ENCODE measurements at regions not wholly inside any gene's neighbourhood (a gene's known extent, or its start where the extent isn't known, plus 50 kb on each side); places are given as distances from the start of the nearest gene placed in this dataset.

DNA sequence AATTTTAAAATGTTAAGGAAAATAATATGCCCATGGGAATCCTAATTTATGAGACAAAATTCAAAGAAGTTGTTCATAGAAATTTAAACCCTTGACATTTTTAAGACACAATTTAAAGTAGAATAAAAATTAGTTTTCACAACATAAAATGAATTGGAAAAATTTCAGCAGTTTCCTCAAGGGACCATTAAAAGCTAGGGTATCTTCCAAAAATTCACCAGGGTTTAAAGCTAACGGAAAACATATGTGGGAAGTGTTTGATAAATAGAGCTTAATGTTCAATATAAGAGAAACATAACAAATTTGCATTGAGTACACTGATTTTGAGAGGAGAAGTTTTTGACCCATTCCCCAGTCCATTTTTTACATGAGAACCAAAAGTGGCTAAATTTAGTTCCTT lies 228.9 kb upstream of the TTC29 start:
- Histone ChIP-seq H3K27me3 (ENCODE audit: control insufficient read depth, insufficient read depth, low read length) (no peaks in the 10 kb centered on the region), H3K36me3 (ENCODE audit: control insufficient read depth, insufficient read depth, low read length) (no peaks in the 10 kb centered on the region), H3K4me3 (ENCODE audit: low read depth, low read length) (no peak overlapping the region)
- ChIA-PET POLR2A (no interaction called here), CTCF (no interaction called here)
- no peak for DNase-seq (ENCODE audit: low read depth)
- TF ChIP-seq, protein P1, sequence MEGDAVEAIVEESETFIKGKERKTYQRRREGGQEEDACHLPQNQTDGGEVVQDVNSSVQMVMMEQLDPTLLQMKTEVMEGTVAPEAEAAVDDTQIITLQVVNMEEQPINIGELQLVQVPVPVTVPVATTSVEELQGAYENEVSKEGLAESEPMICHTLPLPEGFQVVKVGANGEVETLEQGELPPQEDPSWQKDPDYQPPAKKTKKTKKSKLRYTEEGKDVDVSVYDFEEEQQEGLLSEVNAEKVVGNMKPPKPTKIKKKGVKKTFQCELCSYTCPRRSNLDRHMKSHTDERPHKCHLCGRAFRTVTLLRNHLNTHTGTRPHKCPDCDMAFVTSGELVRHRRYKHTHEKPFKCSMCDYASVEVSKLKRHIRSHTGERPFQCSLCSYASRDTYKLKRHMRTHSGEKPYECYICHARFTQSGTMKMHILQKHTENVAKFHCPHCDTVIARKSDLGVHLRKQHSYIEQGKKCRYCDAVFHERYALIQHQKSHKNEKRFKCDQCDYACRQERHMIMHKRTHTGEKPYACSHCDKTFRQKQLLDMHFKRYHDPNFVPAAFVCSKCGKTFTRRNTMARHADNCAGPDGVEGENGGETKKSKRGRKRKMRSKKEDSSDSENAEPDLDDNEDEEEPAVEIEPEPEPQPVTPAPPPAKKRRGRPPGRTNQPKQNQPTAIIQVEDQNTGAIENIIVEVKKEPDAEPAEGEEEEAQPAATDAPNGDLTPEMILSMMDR (IDR thresholded peaks at IDR 0.05; ENCODE audit: insufficient read depth, low read depth, low read length), result no peak

DNA sequence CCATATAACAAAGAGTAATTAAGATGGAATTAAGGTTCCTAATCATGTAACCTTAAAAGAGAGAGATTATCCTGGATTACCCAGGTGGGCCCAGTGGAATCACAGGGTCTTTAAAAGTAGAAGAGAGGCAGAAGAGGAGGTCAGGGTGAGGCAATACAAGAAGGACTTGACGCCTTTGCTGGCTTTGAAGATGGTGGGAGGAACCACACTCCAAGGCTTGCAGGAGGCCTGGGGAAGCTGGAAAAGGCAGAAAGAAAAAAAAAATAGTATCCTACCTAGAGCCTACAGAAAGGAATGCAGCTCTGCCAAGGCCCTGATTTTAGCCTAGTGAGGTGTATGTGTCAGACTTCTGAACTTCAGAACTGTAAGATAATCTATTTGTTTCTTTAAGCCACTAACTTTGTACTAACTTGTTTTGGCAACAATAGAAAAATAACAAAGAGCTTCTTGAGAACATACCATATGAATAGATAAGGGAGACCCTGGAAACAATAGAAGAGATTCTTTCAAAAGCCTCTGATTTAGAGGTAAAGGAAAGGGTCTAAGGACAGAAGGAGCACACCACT lies 229.9 kb upstream of the TTC29 start:
- POLR2A ChIA-PET, result no interaction called here
- H3K4me3 ChIP-seq (ENCODE audit: low read depth, low read length), result no peak overlapping the region
- no peaks in the 10 kb centered on the region for H3K27me3 ChIP-seq (ENCODE audit: control insufficient read depth, insufficient read depth, low read length)
- no peak for DNase-seq (ENCODE audit: low read depth)
- no peaks in the 10 kb centered on the region for H3K36me3 ChIP-seq (ENCODE audit: control insufficient read depth, insufficient read depth, low read length)
- CTCF ChIA-PET, result interaction anchor here (0.6 kb wide), 1 partner anchor 395 kb away, joined by 3 read pairs; no protein-coding TSS in a partner anchor
- TF ChIP-seq, protein P1 (IDR thresholded peaks at IDR 0.05; ENCODE audit: insufficient read depth, low read depth, low read length), result no peak

DNA sequence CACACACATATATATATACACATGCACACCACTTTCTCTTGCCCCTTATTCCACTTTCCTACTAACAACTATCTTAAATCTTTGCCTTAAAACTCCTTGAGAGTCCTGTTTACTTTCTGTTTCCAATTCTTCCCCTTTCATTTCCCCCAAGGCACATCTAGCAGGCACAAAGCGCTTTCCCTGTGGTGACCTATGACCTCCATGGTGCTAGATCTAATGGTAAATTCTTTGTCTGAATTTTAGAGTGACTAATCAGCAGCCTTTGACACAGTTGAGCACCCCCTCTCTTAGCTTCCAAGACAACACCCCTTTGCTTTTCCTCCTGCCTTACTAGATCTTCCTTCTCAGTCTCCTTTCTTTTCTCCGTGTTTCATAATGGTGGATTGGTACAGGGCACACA lies 236.4 kb upstream of the TTC29 start:
- no peaks in the 10 kb centered on the region for H3K27me3 ChIP-seq (ENCODE audit: control insufficient read depth, insufficient read depth, low read length)
- TF ChIP-seq, protein P1 (IDR thresholded peaks at IDR 0.05; ENCODE audit: insufficient read depth, low read depth, low read length), result no peak
- CTCF ChIA-PET, result interaction anchor here (0.6 to 1.0 kb wide), 2 partner anchors 9 to 16 kb away, joined by 4 to 8 read pairs; no protein-coding TSS in a partner anchor

DNA sequence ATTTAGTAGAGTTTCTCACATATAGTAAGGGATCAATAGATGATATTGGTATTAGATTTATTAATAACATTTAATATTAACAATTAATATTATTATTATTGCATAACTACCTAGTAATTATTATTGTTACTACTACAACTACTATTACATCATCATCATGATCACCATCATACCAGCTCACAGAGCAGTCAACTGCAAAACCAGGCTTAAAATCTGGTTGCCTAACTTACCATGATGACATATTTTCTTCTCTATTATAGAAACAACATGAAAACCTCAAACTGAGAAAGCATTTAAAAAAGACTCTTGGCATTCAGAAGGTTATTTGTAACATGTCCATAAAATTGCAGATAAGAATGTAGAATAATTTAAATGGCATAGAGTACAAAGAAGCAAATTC lies 247.0 kb upstream of the TTC29 start:
- POLR2A ChIA-PET, result no interaction called here
- TF ChIP-seq, protein P1 (IDR thresholded peaks at IDR 0.05; ENCODE audit: insufficient read depth, low read depth, low read length), result no peak
- no peaks in the 10 kb centered on the region for H3K36me3 ChIP-seq (ENCODE audit: control insufficient read depth, insufficient read depth, low read length)
- H3K4me3 ChIP-seq (ENCODE audit: low read depth, low read length), result no peak overlapping the region
- no peak for DNase-seq (ENCODE audit: low read depth)
- H3K27me3 ChIP-seq (ENCODE audit: control insufficient read depth, insufficient read depth, low read length), result no peaks in the 10 kb centered on the region
- CTCF ChIA-PET, result no interaction called here

More for the DNA sequence above, 236.4 kb upstream of the TTC29 start:
- POLR2A ChIA-PET, result interaction anchor here (0.6 kb wide), 1 partner anchor 301 kb away, joined by 3 read pairs; no protein-coding TSS in a partner anchor
- H3K36me3 ChIP-seq (ENCODE audit: control insufficient read depth, insufficient read depth, low read length), result no peaks in the 10 kb centered on the region
- DNase-seq (ENCODE audit: low read depth), result no peak
- no peak overlapping the region for H3K4me3 ChIP-seq (ENCODE audit: low read depth, low read length)

DNA sequence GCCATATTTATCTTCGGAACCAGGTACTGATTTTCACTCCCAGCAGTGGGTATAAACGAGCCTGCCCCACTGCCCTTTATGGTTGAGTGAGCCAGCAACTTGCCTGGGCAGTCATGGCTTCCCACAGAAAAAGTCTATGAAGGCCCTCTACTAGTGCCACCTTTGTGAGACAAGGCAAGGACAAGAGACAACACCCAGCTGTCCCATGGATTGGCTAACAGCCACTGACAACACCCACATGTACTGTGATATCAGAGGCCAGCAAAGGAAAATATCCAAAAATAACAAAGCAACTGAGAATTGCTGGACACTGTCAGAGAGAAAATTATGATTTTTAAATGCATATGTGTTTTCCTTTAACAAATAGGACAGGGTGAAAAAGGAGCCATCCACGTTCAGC lies 248.4 kb upstream of the TTC29 start:
- CTCF ChIA-PET, result no interaction called here
- H3K4me3 ChIP-seq (ENCODE audit: low read depth, low read length), result no peak overlapping the region
- TF ChIP-seq, protein P1 (IDR thresholded peaks at IDR 0.05; ENCODE audit: insufficient read depth, low read depth, low read length), result no peak
- POLR2A ChIA-PET, result no interaction called here
- no peak for DNase-seq (ENCODE audit: low read depth)
- H3K36me3 ChIP-seq (ENCODE audit: control insufficient read depth, insufficient read depth, low read length), result no peaks in the 10 kb centered on the region
- H3K27me3 ChIP-seq (ENCODE audit: control insufficient read depth, insufficient read depth, low read length), result no peaks in the 10 kb centered on the region

All from BJ (cell line).